K562 (cell line): ENCODE measurements at regions not wholly inside any gene's neighbourhood (a gene's known extent, or its start where the extent isn't known, plus 50 kb on each side); places are given as distances from the start of the nearest gene placed in this dataset.

Source experiments
- ATF2 ChIP-seq: sonication (generic); formaldehyde crosslinking; IDR thresholded peaks from 2 replicates; pipeline ENCODE4 v1.8.1; 2022; ENCODE audit warnings: missing genetic modification reagents
- CREB1 ChIP-seq, 2 experiments: sonication (generic) in 1 of 2; formaldehyde crosslinking in 1 of 2; IDR thresholded peaks; 2 replicates each; pipeline versions ENCODE4 v1.6.1 to v1.8.0; 2012 to 2022; ENCODE audit warnings: inconsistent platforms in 1 of 2, mild to moderate bottlenecking in 1 of 2, missing genetic modification reagents in 1 of 2, moderate library complexity in 1 of 2
- KLF10 ChIP-seq: fragments of 250-450 bp; sonication (Bioruptor Pico); IDR thresholded peaks from 2 replicates; pipeline ENCODE4 v1.6.1; 2021; ENCODE audit warnings: matching md5 sums
- MEIS2 ChIP-seq: fragments of 450-650 bp; IDR thresholded peaks from 2 replicates; pipeline ENCODE4 v1.6.1; 2014; ENCODE audit warnings: mild to moderate bottlenecking; ENCODE audit not compliant: partially characterized antibody
- NFRKB ChIP-seq: fragments of 450-650 bp; IDR thresholded peaks from 2 replicates; pipeline ENCODE4 v1.6.1; 2016; ENCODE audit warnings: low read depth
- YY1 ChIP-seq, 3 experiments: IDR thresholded peaks; 2 replicates each; pipeline ENCODE4 v1.6.1; 2011; ENCODE audit warnings: low read length in 2 of 3, mild to moderate bottlenecking in 2 of 3, moderate library complexity in 2 of 3, borderline replicate concordance in 1 of 3, control low read depth in 1 of 3, low read depth in 1 of 3; ENCODE audit not compliant: insufficient read depth in 3 of 3, insufficient replicate concordance in 2 of 3, control insufficient read depth in 1 of 3, insufficient read length in 1 of 3; ENCODE audit errors: extremely low read depth in 1 of 3
- ZFPM2 ChIP-seq: fragments of 250-450 bp; sonication (Bioruptor Pico); IDR thresholded peaks from 2 replicates; pipeline ENCODE4 v1.5.1; 2022; ENCODE audit warnings: mild to moderate bottlenecking
- TF ChIP-seq, protein P1 (sequence below): fragments of 200-800 bp; sonication (Bioruptor generic); IDR thresholded peaks from 2 replicates; pipeline ENCODE4 v1.6.1; 2016; ENCODE audit warnings: missing genetic modification characterization, missing compliant biosample characterization

DNA sequence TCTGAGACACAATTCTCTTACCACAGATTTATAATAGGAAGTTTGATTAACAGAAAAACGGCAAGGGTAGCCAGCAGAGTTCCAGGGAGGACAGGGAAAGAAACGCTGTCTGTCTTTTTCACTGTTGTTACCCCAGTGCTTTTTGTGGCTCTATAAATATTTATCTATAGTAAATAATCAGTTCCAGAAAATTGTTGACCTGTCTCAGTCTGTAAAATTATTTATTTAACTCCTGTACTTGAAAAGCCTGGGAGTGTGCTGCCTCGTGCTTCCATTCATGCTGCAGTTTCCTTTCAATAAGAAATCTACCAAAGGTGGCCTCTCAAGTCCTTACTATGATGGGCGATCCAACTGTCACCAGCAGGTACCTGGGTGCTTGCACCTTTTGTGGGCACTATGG lies 102.9 kb downstream of the ETAA1 start (continued):
- TF ChIP-seq, protein P1, sequence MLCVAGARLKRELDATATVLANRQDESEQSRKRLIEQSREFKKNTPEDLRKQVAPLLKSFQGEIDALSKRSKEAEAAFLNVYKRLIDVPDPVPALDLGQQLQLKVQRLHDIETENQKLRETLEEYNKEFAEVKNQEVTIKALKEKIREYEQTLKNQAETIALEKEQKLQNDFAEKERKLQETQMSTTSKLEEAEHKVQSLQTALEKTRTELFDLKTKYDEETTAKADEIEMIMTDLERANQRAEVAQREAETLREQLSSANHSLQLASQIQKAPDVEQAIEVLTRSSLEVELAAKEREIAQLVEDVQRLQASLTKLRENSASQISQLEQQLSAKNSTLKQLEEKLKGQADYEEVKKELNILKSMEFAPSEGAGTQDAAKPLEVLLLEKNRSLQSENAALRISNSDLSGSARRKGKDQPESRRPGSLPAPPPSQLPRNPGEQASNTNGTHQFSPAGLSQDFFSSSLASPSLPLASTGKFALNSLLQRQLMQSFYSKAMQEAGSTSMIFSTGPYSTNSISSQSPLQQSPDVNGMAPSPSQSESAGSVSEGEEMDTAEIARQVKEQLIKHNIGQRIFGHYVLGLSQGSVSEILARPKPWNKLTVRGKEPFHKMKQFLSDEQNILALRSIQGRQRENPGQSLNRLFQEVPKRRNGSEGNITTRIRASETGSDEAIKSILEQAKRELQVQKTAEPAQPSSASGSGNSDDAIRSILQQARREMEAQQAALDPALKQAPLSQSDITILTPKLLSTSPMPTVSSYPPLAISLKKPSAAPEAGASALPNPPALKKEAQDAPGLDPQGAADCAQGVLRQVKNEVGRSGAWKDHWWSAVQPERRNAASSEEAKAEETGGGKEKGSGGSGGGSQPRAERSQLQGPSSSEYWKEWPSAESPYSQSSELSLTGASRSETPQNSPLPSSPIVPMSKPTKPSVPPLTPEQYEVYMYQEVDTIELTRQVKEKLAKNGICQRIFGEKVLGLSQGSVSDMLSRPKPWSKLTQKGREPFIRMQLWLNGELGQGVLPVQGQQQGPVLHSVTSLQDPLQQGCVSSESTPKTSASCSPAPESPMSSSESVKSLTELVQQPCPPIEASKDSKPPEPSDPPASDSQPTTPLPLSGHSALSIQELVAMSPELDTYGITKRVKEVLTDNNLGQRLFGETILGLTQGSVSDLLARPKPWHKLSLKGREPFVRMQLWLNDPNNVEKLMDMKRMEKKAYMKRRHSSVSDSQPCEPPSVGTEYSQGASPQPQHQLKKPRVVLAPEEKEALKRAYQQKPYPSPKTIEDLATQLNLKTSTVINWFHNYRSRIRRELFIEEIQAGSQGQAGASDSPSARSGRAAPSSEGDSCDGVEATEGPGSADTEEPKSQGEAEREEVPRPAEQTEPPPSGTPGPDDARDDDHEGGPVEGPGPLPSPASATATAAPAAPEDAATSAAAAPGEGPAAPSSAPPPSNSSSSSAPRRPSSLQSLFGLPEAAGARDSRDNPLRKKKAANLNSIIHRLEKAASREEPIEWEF (CRISPR knock-in tag), result no peak
- TF ChIP-seq CREB1 (IDR thresholded peaks at IDR 0.05) (no peak), CREB1 (CRISPR knock-in tag; IDR thresholded peaks at IDR 0.05) (no peak), MEIS2 (no peak), ZFPM2 (CRISPR knock-in tag) (no peak), YY1 (IDR thresholded peaks at IDR 0.05; ENCODE audit: borderline replicate concordance in 1 of 3, control insufficient read depth in 1 of 3, extremely low read depth in 1 of 3, insufficient read depth in 3 of 3, insufficient read length in 1 of 3, insufficient replicate concordance in 2 of 3, low read depth in 1 of 3, low read length in 2 of 3) (no peak), KLF10 (CRISPR knock-in tag) (no peak), NFRKB (no peak), ATF2 (CRISPR knock-in tag) (no peak)
- TF ChIP-seq, all 486 proteins: peak for 0
